HUES64 (cell line): ENCODE measurements at regions not wholly inside any gene's neighbourhood (a gene's known extent, or its start where the extent isn't known, plus 50 kb on each side); places are given as distances from the start of the nearest gene placed in this dataset.

Experiments used
- H3K27ac ChIP-seq: 2 replicates; pipeline ENCODE4 v1.7.0; 2013; ENCODE audit warnings: low read depth, low read length, inconsistent platforms
- H3K27me3 ChIP-seq: 2 replicates; pipeline ENCODE4 v1.6.1; 2013; ENCODE audit warnings: mild to moderate bottlenecking, low read length; ENCODE audit not compliant: insufficient read depth
- H3K36me3 ChIP-seq: 2 replicates; pipeline ENCODE4 v1.6.1; 2013; ENCODE audit warnings: mild to moderate bottlenecking, low read length; ENCODE audit not compliant: insufficient read depth
- H3K4me1 ChIP-seq: 2 replicates; pipeline ENCODE4 v1.6.1; 2013; ENCODE audit warnings: mild to moderate bottlenecking, low read length, moderate library complexity; ENCODE audit not compliant: insufficient read depth
- H3K4me3 ChIP-seq: 2 replicates; pipeline ENCODE4 v1.5.1; 2013; ENCODE audit warnings: mild to moderate bottlenecking, low read length, moderate library complexity
- H3K9ac ChIP-seq: 2 replicates; pipeline ENCODE4 v1.6.1; 2013; ENCODE audit warnings: mild to moderate bottlenecking, low read depth, low read length
- H3K9me3 ChIP-seq: 2 replicates; pipeline ENCODE4 v1.6.1; 2013; ENCODE audit warnings: low read depth, low read length; ENCODE audit not compliant: insufficient read depth
- WGBS: fragments of 150-250, 120-280 bp; methylation state at CpG from one replicate; pipeline ENCODE4 v1.1.7; 2013; ENCODE audit warnings: missing lambda C conversion rate; 5-methylcytosine and 5-hydroxymethylcytosine counted together

- Histone ChIP-seq H3K4me1 (no peaks in the 10 kb centered on the region), H3K36me3 (no peaks in the 10 kb centered on the region), H3K27me3 (no peaks in the 10 kb centered on the region), H3K27ac (no peak overlapping the region), H3K9ac (no peak overlapping the region), H3K4me3 (no peak overlapping the region), H3K9me3 (no peaks in the 10 kb centered on the region)
- WGBS, result 93% methylated on average over 1 of the region's 2 CpGs
Observed at GRCh38 chr12:87066326-87066725, 810.1 kb upstream of the MGAT4C start.

DNA sequence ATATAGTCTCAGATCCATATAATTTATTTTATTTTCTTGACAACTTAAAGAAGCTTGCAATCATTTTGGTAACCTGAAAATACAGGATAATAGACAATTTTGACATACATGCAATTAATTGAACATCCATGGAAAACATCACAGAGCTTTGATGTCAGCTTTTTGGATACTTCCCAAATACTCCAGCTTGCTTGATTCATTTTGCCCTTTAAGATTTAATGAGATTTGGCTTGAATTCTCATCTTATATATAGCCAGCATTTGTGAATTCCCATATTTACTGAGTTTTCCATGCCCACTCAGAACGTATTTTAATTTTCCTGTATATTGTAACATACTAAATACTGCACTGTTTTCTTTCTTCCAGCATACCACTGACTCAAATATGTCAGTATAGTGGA lies 803.0 kb upstream of the MGAT4C start:
- H3K36me3 ChIP-seq, result no peaks in the 10 kb centered on the region
- no peaks in the 10 kb centered on the region for H3K4me1 ChIP-seq
- no peaks in the 10 kb centered on the region for H3K27me3 ChIP-seq
- H3K9me3 ChIP-seq, result no peaks in the 10 kb centered on the region
- no peak overlapping the region for H3K9ac ChIP-seq
- no CpG with 5 or more reads among the region's 1 CpG for WGBS
- H3K4me3 ChIP-seq, result no peak overlapping the region
- H3K27ac ChIP-seq, result no peak overlapping the region

- no peak overlapping the region for H3K9ac ChIP-seq
- no peak overlapping the region for H3K4me3 ChIP-seq
- no peaks in the 10 kb centered on the region for H3K9me3 ChIP-seq
- H3K27me3 ChIP-seq, result no peaks in the 10 kb centered on the region
- no peak overlapping the region for H3K27ac ChIP-seq
- H3K36me3 ChIP-seq, result no peaks in the 10 kb centered on the region
- peaks cover 9% of the 10 kb centered on the region; the same call in 1 of the 2 replicates for H3K4me1 ChIP-seq
Observed at GRCh38 chr12:87054226-87054625, 798.0 kb upstream of the MGAT4C start.

GRCh38 chr12:87051621-87052020 lies 795.4 kb upstream of the MGAT4C start:
- Histone ChIP-seq H3K27me3 (no peaks in the 10 kb centered on the region), H3K36me3 (no peaks in the 10 kb centered on the region), H3K4me1 (peaks cover 9% of the 10 kb centered on the region; the same call in 1 of the 2 replicates), H3K4me3 (no peak overlapping the region), H3K9ac (no peak overlapping the region), H3K9me3 (no peaks in the 10 kb centered on the region), H3K27ac (no peak overlapping the region)
- WGBS, result no CpG with 5 or more reads among the region's 1 CpG

DNA sequence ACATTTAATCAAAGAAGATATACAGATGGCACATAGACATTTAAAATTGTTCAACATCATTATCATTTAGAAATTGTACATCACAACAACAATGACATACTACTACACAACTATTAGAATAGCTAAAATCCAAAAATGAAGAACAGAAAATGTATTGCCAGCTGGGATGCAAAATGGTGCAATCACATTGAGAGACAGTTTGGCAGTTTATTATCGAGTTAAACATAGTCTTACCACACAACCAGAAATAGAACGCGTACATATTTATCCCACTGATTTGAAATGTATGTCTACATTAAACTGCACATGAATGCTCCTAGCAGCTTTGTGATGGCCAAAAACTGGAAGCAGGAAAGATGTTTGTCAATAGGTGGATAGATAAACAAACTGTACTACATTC lies 791.5 kb upstream of the MGAT4C start:
- no peaks in the 10 kb centered on the region for H3K27me3 ChIP-seq
- H3K4me1 ChIP-seq, result peaks cover 9% of the 10 kb centered on the region; the same call in 1 of the 2 replicates
- no peak overlapping the region for H3K4me3 ChIP-seq
- H3K36me3 ChIP-seq, result no peaks in the 10 kb centered on the region
- no peaks in the 10 kb centered on the region for H3K9me3 ChIP-seq
- no peak overlapping the region for H3K27ac ChIP-seq
- WGBS, result 94% methylated on average over 3 of the region's 3 CpGs
- H3K9ac ChIP-seq, result no peak overlapping the region

DNA sequence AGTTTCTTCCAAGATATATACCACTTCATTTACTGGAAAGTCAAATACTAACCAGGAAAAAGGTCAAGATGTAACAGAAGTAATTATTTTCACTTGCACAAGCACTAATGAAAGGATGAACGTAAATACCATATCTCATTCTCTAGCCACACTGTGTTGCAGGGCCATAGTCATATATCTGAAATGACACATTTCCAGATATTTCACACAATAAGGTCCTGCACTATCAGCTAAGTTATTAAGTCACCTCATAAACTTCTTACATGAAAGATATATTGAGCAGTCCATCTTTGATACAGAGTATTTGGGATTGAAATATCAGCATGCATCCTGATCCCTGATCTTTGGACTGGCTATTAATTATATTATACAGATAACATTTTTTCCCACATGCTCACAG lies 783.3 kb upstream of the MGAT4C start:
- no peak overlapping the region for H3K9ac ChIP-seq
- WGBS, result 93% methylated on average over 1 of the region's 1 CpG
- no peak overlapping the region for H3K27ac ChIP-seq
- no peaks in the 10 kb centered on the region for H3K36me3 ChIP-seq
- H3K9me3 ChIP-seq, result no peaks in the 10 kb centered on the region
- no peaks in the 10 kb centered on the region for H3K27me3 ChIP-seq
- H3K4me1 ChIP-seq, result no peaks in the 10 kb centered on the region
- H3K4me3 ChIP-seq, result no peak overlapping the region

DNA sequence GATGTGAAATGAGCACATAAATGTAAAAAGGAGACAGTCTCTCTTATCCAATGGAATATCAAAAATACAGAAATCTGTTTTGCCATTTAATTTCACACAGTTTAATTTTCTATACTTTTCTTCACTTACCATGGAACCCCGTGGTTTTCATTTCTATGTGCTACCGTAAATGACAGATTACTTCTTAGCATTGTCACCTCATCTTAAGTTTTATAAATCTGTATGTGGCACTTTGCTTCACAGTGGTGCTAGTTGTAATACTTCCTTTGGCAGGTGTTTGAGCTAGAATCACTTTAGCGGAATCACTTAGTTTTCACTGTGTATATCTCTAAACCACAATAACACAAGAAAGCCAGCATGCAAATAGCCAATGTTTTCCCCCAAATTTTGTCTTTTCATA lies 781.9 kb upstream of the MGAT4C start:
- H3K4me1 ChIP-seq, result no peaks in the 10 kb centered on the region
- no peak overlapping the region for H3K4me3 ChIP-seq
- WGBS, result 96% methylated on average over 3 of the region's 3 CpGs
- H3K27ac ChIP-seq, result no peak overlapping the region
- H3K9me3 ChIP-seq, result no peaks in the 10 kb centered on the region
- no peaks in the 10 kb centered on the region for H3K36me3 ChIP-seq
- H3K9ac ChIP-seq, result no peak overlapping the region
- no peaks in the 10 kb centered on the region for H3K27me3 ChIP-seq

GRCh38 chr12:87025976-87026375 lies 769.8 kb upstream of the MGAT4C start:
- no peaks in the 10 kb centered on the region for H3K4me1 ChIP-seq
- WGBS, result 99% methylated on average over 4 of the region's 5 CpGs
- no peak overlapping the region for H3K4me3 ChIP-seq
- H3K27ac ChIP-seq, result no peak overlapping the region
- no peaks in the 10 kb centered on the region for H3K27me3 ChIP-seq
- H3K9me3 ChIP-seq, result no peaks in the 10 kb centered on the region
- no peak overlapping the region for H3K9ac ChIP-seq
- H3K36me3 ChIP-seq, result no peaks in the 10 kb centered on the region

DNA sequence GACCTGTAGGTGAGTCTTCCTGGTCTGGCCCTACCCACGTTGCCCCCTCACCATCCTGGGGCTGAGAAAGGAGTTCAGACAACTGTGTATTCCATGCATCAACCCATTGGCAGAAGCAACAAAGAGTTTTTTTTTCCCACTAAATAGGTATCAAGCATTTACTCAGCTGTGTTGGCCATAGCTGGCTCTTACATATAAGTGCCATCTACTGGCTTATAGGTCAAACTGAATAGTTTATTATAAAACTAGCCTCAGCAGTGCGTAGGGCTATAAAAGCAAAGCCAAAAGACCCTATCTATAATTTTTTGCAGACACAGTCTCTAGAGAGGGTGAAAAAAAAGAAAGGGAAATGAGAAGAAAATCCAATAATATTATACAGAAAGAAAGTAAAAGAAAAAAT lies 765.2 kb upstream of the MGAT4C start:
- Histone ChIP-seq H3K27me3 (no peaks in the 10 kb centered on the region), H3K9ac (no peak overlapping the region), H3K4me3 (no peak overlapping the region), H3K9me3 (no peaks in the 10 kb centered on the region), H3K27ac (no peak overlapping the region), H3K36me3 (no peaks in the 10 kb centered on the region), H3K4me1 (no peaks in the 10 kb centered on the region)
- 90% methylated on average over 1 of the region's 2 CpGs for WGBS

DNA sequence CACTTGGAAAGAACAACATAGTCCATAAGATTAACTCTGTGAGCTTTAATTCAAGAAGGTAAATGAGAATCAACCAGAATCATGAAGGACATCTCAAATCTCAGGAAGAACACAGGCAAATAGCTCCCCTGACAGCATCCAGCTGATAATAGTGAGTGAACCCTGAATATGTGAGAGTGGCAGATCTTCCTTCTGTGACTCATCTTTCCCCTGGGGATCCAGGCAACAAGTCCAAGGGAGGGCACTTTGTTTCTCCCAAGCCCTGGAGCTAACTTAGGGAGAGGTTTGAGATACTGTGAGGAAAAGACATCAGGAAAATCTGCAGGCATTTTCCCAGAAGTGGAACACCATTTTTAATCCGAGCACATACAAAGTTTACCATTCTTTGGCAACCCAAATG lies 763.9 kb upstream of the MGAT4C start:
- H3K36me3 ChIP-seq, result no peaks in the 10 kb centered on the region
- WGBS, result 94% methylated on average over 1 of the region's 1 CpG
- no peak overlapping the region for H3K27ac ChIP-seq
- no peaks in the 10 kb centered on the region for H3K4me1 ChIP-seq
- no peaks in the 10 kb centered on the region for H3K9me3 ChIP-seq
- H3K9ac ChIP-seq, result no peak overlapping the region
- H3K4me3 ChIP-seq, result no peak overlapping the region
- H3K27me3 ChIP-seq, result no peaks in the 10 kb centered on the region

GRCh38 chr12:87015352-87015751 lies 759.2 kb upstream of the MGAT4C start:
- Histone ChIP-seq H3K36me3 (no peaks in the 10 kb centered on the region), H3K27me3 (no peaks in the 10 kb centered on the region), H3K4me3 (no peak overlapping the region), H3K9ac (no peak overlapping the region), H3K9me3 (no peaks in the 10 kb centered on the region), H3K4me1 (no peaks in the 10 kb centered on the region), H3K27ac (no peak overlapping the region)
- WGBS, result 90% methylated on average over 2 of the region's 3 CpGs

GRCh38 chr12:87008785-87009384 lies 752.7 kb upstream of the MGAT4C start:
- Histone ChIP-seq H3K9me3 (no peaks in the 10 kb centered on the region), H3K27me3 (no peaks in the 10 kb centered on the region), H3K4me3 (no peak overlapping the region), H3K27ac (no peak overlapping the region), H3K4me1 (no peaks in the 10 kb centered on the region), H3K36me3 (no peaks in the 10 kb centered on the region), H3K9ac (no peak overlapping the region)
- 100% methylated on average over 1 of the region's 1 CpG for WGBS
